Ishikawa (cell line): ENCODE measurements at regions not wholly inside any gene's neighbourhood (a gene's known extent, or its start where the extent isn't known, plus 50 kb on each side); places are given as distances from the start of the nearest gene placed in this dataset.

Experiments
- CEBPB ChIP-seq: IDR thresholded peaks from 2 replicates; pipeline ENCODE4 v1.6.1; 2012
- EP300 ChIP-seq: IDR thresholded peaks from 2 replicates; pipeline ENCODE4 v1.6.1; 2012; ENCODE audit warnings: borderline replicate concordance
- MAX ChIP-seq: IDR thresholded peaks from 2 replicates; pipeline ENCODE4 v1.6.1; 2012
- RAD21 ChIP-seq: IDR thresholded peaks from 2 replicates; pipeline ENCODE4 v1.6.1; 2012; ENCODE audit warnings: low read depth
- TAF1 ChIP-seq: IDR thresholded peaks from 2 replicates; pipeline ENCODE4 v1.6.1; 2012; ENCODE audit warnings: low read depth, mild to moderate bottlenecking
- TEAD4 ChIP-seq: IDR thresholded peaks from 2 replicates; pipeline ENCODE4 v1.6.1; 2012
- YY1 ChIP-seq: IDR thresholded peaks from 2 replicates; pipeline ENCODE4 v1.6.1; 2012; ENCODE audit warnings: low read depth

GRCh38 chr14:61889914-61890351, 127.7 kb downstream of the SNAPC1 start:
- TF ChIP-seq MAX = no peak
- no peak for TF ChIP-seq YY1
- no peak for TF ChIP-seq EP300
- TF ChIP-seq RAD21 = no peak
- no peak for TF ChIP-seq CEBPB
- TF ChIP-seq TEAD4 = no peak
- TF ChIP-seq TAF1 = no peak
